ENCODE measurements at regions not wholly inside any gene's neighbourhood (a gene's known extent, or its start where the extent isn't known, plus 50 kb on each side); places are given as distances from the start of the nearest gene placed in this dataset.
A peak's percentile ranks its signal among the peaks of the same experiment; 100 is the strongest.

- Histone ChIP-seq H3K4me3 (no peak overlapping the region), H3K27ac (ENCODE audit: low read depth in 1 of 2, low read length in 1 of 2) (no peak overlapping the region), H3K9ac (ENCODE audit: insufficient read depth in 1 of 2, low read length in 2 of 2) (no peak overlapping the region), H3K36me3 (ENCODE audit: control insufficient read depth in 4 of 4, insufficient read depth in 4 of 4, low read length in 4 of 4) (no peaks in the 10 kb centered on the region), H3K27me3 (ENCODE audit: control insufficient read depth in 3 of 3, insufficient read depth in 3 of 3, low read length in 2 of 3) (no peaks in the 10 kb centered on the region), H3K9me3 (ENCODE audit: control insufficient read depth in 4 of 4, insufficient read depth in 3 of 4, low read length in 3 of 4) (peaks cover 0 to 5% (median 2%) of the 10 kb centered on the region in 4 donors), H3K4me1 (ENCODE audit: control insufficient read depth in 5 of 5, insufficient read depth in 5 of 5, low read length in 5 of 5) (no peaks in the 10 kb centered on the region)
- no peak for ATAC-seq (ENCODE audit: insufficient read depth, low FRiP score)
- no peak for DNase-seq
- WGBS, 2 donors = 93 to 94% methylated on average over 3 of the region's 3 CpGs
- no peak for TF ChIP-seq CTCF (IDR thresholded peaks at IDR 0.05; ENCODE audit: control extremely low read depth, extremely low read depth)
Measured at GRCh38 chr15:60073466-60073840, 69.3 kb downstream of the FOXB1 start.

- Histone ChIP-seq H3K4me1 (ENCODE audit: control insufficient read depth in 5 of 5, insufficient read depth in 5 of 5, low read length in 5 of 5) (no peaks in the 10 kb centered on the region), H3K36me3 (ENCODE audit: control insufficient read depth in 4 of 4, insufficient read depth in 4 of 4, low read length in 4 of 4) (no peaks in the 10 kb centered on the region), H3K9ac (ENCODE audit: insufficient read depth in 1 of 2, low read length in 2 of 2) (no peak overlapping the region), H3K4me3 (no peak overlapping the region), H3K27ac (ENCODE audit: low read depth in 1 of 2, low read length in 1 of 2) (no peak overlapping the region), H3K9me3 (ENCODE audit: control insufficient read depth in 4 of 4, insufficient read depth in 3 of 4, low read length in 3 of 4) (peaks cover 0 to 5% (median 2%) of the 10 kb centered on the region in 4 donors), H3K27me3 (ENCODE audit: control insufficient read depth in 3 of 3, insufficient read depth in 3 of 3, low read length in 2 of 3) (no peaks in the 10 kb centered on the region)
- TF ChIP-seq CTCF (IDR thresholded peaks at IDR 0.05; ENCODE audit: control extremely low read depth, extremely low read depth) = no peak
- WGBS, 2 donors = 61 to 64% methylated on average over 6 of the region's 6 CpGs
- peak in 1 of 3 donors; percentile 4 for DNase-seq
- ATAC-seq (ENCODE audit: insufficient read depth, low FRiP score) = no peak
Measured at GRCh38 chr15:60074181-60074885, 70.2 kb downstream of the FOXB1 start.

GRCh38 chr15:60076045-60076444 is 71.9 kb downstream of the FOXB1 start:
- Histone ChIP-seq H3K27ac (ENCODE audit: low read depth in 1 of 2, low read length in 1 of 2) (no peak overlapping the region), H3K36me3 (ENCODE audit: control insufficient read depth in 4 of 4, insufficient read depth in 4 of 4, low read length in 4 of 4) (no peaks in the 10 kb centered on the region), H3K9ac (ENCODE audit: insufficient read depth in 1 of 2, low read length in 2 of 2) (no peak overlapping the region), H3K9me3 (ENCODE audit: control insufficient read depth in 4 of 4, insufficient read depth in 3 of 4, low read length in 3 of 4) (peaks cover 0 to 5% (median 2%) of the 10 kb centered on the region in 4 donors), H3K4me1 (ENCODE audit: control insufficient read depth in 5 of 5, insufficient read depth in 5 of 5, low read length in 5 of 5) (no peaks in the 10 kb centered on the region), H3K27me3 (ENCODE audit: control insufficient read depth in 3 of 3, insufficient read depth in 3 of 3, low read length in 2 of 3) (no peaks in the 10 kb centered on the region), H3K4me3 (no peak overlapping the region)
- 79 to 82% methylated on average over 5 of the region's 5 CpGs for WGBS, 2 donors
- no peak for DNase-seq
- TF ChIP-seq CTCF (IDR thresholded peaks at IDR 0.05; ENCODE audit: control extremely low read depth, extremely low read depth) = no peak
- ATAC-seq (ENCODE audit: insufficient read depth, low FRiP score) = no peak

Measured in lung (tissue), 11 donors.